SK-N-SH (cell line): ENCODE measurements at regions not wholly inside any gene's neighbourhood (a gene's known extent, or its start where the extent isn't known, plus 50 kb on each side); places are given as distances from the start of the nearest gene placed in this dataset.

ENCODE experiments used
- CTCF ChIA-PET: fragments of 300-600, 350-600 bp; formaldehyde crosslinking; extraction: SDS; loops from one replicate; lab custom pipeline; 2021; lab: Yijun Ruan, JAX
- POLR2A ChIA-PET: fragments of 350-600 bp; sonication (Branson Sonifier 250); formaldehyde crosslinking; extraction: SDS; loops from one replicate; lab custom pipeline; 2020; ENCODE audit warnings: antibody characterized with exemption, inconsistent platforms; lab: Yijun Ruan, JAX
- DNase-seq: peaks from one replicate; pipeline ENCODE4 v3.0.0; 2012
- H2AFZ ChIP-seq: fragments of 200-600 bp; sonication (generic); 2 replicates; pipeline ENCODE4 v1.8.1; 2016; ENCODE audit warnings: antibody characterized with exemption, mild to moderate bottlenecking, low read depth
- H3F3A ChIP-seq: fragments of 200-600 bp; sonication (generic); replicated peaks from 2 replicates; pipeline ENCODE3; 2016; ENCODE audit warnings: antibody characterized with exemption, mild to moderate bottlenecking; ENCODE audit not compliant: insufficient read depth
- H3K27ac ChIP-seq, 2 experiments: fragments of 200-500 bp in 1 of 2; fragments of 200-600 bp in 1 of 2; sonication (Bioruptor generic) in 1 of 2; sonication (generic), shearing (Covaris generic) in 1 of 2; 2 replicates each; pipeline versions ENCODE4 v1.5.1 to v1.6.1; 2014 to 2016; ENCODE audit warnings: low read depth in 2 of 2, inconsistent platforms in 1 of 2, low read length in 1 of 2, mild to moderate bottlenecking in 1 of 2, mixed read lengths in 1 of 2
- H3K27me3 ChIP-seq: fragments of 200-600 bp; sonication (generic), shearing (Covaris generic); 2 replicates; pipeline ENCODE4 v1.6.1; 2016; ENCODE audit warnings: mixed run types; ENCODE audit not compliant: insufficient read depth
- H3K36me3 ChIP-seq, 2 experiments: fragments of 200-500 bp in 1 of 2; fragments of 200-600 bp in 1 of 2; sonication (Bioruptor generic) in 1 of 2; sonication (generic) in 1 of 2; replicated peaks in 1 of 2; 2 replicates each; pipeline versions ENCODE3 to v1.5.1; 2014 to 2016; ENCODE audit warnings: low read length in 1 of 2, mild to moderate bottlenecking in 1 of 2; ENCODE audit not compliant: insufficient read depth in 2 of 2, control insufficient read depth in 1 of 2
- H3K4me1 ChIP-seq, 2 experiments: fragments of 200-500 bp in 1 of 2; fragments of 200-600 bp in 1 of 2; sonication (Bioruptor generic) in 1 of 2; sonication (generic), shearing (Covaris generic) in 1 of 2; 2 replicates each; pipeline versions ENCODE4 v1.5.1 to v1.6.1; 2014 to 2016; ENCODE audit warnings: low read depth in 1 of 2, low read length in 1 of 2, mixed run types in 1 of 2; ENCODE audit not compliant: insufficient read depth in 2 of 2, control insufficient read depth in 1 of 2
- H3K4me2 ChIP-seq: fragments of 200-600 bp; sonication (generic), shearing (Covaris generic); 2 replicates; pipeline ENCODE4 v1.6.1; 2017; ENCODE audit warnings: mixed run types
- H3K4me3 ChIP-seq, 2 experiments: fragments of 200-500 bp in 1 of 2; fragments of 200-600 bp in 1 of 2; sonication (Bioruptor generic) in 1 of 2; sonication (generic), shearing (Covaris generic) in 1 of 2; 2 replicates each; pipeline versions ENCODE4 v1.5.1 to v1.8.1; 2014 to 2016; ENCODE audit warnings: low read depth in 2 of 2, inconsistent platforms in 1 of 2, low read length in 1 of 2, mild to moderate bottlenecking in 1 of 2, mixed read lengths in 1 of 2, moderate library complexity in 1 of 2
- H3K79me2 ChIP-seq: fragments of 200-600 bp; sonication (generic); 2 replicates; pipeline ENCODE4 v1.8.1; 2017; ENCODE audit warnings: mild to moderate bottlenecking; ENCODE audit not compliant: insufficient read depth
- H3K9ac ChIP-seq: fragments of 200-600 bp; sonication (generic); 2 replicates; pipeline ENCODE4 v1.6.1; 2017; ENCODE audit warnings: mixed run types
- H3K9me2 ChIP-seq: fragments of 200-600 bp; sonication (generic); 2 replicates; pipeline ENCODE4 v1.6.1; 2017; ENCODE audit warnings: mixed run types
- H3K9me3 ChIP-seq: fragments of 200-600 bp; sonication (generic); 2 replicates; pipeline ENCODE4 v1.6.1; 2017; ENCODE audit warnings: mixed run types, mild to moderate bottlenecking, moderate library complexity
- H4K20me1 ChIP-seq: fragments of 200-600 bp; sonication (generic); 2 replicates; pipeline ENCODE4 v1.6.1; 2017; ENCODE audit warnings: mild to moderate bottlenecking, mixed run types; ENCODE audit not compliant: insufficient read depth
- CHD2 ChIP-seq: fragments of 150-350 bp; IDR thresholded peaks from 2 replicates; pipeline ENCODE4 v1.6.1; 2018; ENCODE audit warnings: low read length; ENCODE audit not compliant: partially characterized antibody
- ELF1 ChIP-seq: IDR thresholded peaks from 2 replicates; pipeline ENCODE4 v1.4.0; 2012
- EP300 ChIP-seq, 2 experiments: IDR thresholded peaks; 2 replicates each; pipeline versions ENCODE4 v1.4.0 to v1.6.1; 2012; ENCODE audit warnings: borderline replicate concordance in 1 of 2, low read depth in 1 of 2, low read length in 1 of 2
- EZH2phosphoT487 ChIP-seq: fragments of 200-600 bp; sonication (generic); IDR thresholded peaks from 2 replicates; pipeline ENCODE4 v1.6.1; 2017; ENCODE audit warnings: low read depth, mixed run types, mild to moderate bottlenecking, antibody characterized with exemption, moderate library complexity, borderline replicate concordance
- FOSL2 ChIP-seq: IDR thresholded peaks from 2 replicates; pipeline ENCODE4 v1.4.0; 2012; ENCODE audit warnings: low read depth, mild to moderate bottlenecking, moderate library complexity, borderline replicate concordance
- FOXJ3 ChIP-seq: sonication (generic); formaldehyde crosslinking; IDR thresholded peaks from 2 replicates; pipeline ENCODE4 v1.5.1; 2020; ENCODE audit warnings: mild to moderate bottlenecking, missing genetic modification reagents
- GATA2 ChIP-seq: sonication (generic); formaldehyde crosslinking; IDR thresholded peaks from 2 replicates; pipeline ENCODE4 v1.5.0; 2020; ENCODE audit warnings: mild to moderate bottlenecking, missing genetic modification reagents
- MXI1 ChIP-seq: IDR thresholded peaks from 2 replicates; pipeline ENCODE4 v1.6.1; 2012; ENCODE audit warnings: mild to moderate bottlenecking, low read depth, low read length, improper control_type of control experiment
- RCOR1 ChIP-seq: fragments of 150-350 bp; IDR thresholded peaks from 2 replicates; pipeline ENCODE4 v1.6.1; 2017; ENCODE audit warnings: antibody characterized with exemption, low read length
- RFX5 ChIP-seq: IDR thresholded peaks from 2 replicates; pipeline ENCODE4 v1.6.1; 2012; ENCODE audit warnings: mild to moderate bottlenecking, improper control_type of control experiment, low read length
- TAF1 ChIP-seq: IDR thresholded peaks from 2 replicates; pipeline ENCODE4 v1.6.1; 2012; ENCODE audit warnings: low read depth, mild to moderate bottlenecking, low read length, moderate library complexity, borderline replicate concordance
- TCF12 ChIP-seq: IDR thresholded peaks from 2 replicates; pipeline ENCODE4 v1.4.0; 2012
- TEAD4 ChIP-seq: IDR thresholded peaks from 2 replicates; pipeline ENCODE4 v1.4.0; 2012; ENCODE audit warnings: mild to moderate bottlenecking, borderline replicate concordance; ENCODE audit not compliant: insufficient read depth
- USF1 ChIP-seq: IDR thresholded peaks from 2 replicates; pipeline ENCODE4 v1.4.0; 2012; ENCODE audit warnings: low read depth, borderline replicate concordance
- YY1 ChIP-seq: IDR thresholded peaks from 2 replicates; pipeline ENCODE4 v1.4.0; 2012; ENCODE audit warnings: low read depth, mild to moderate bottlenecking
- ZBTB33 ChIP-seq: IDR thresholded peaks from 2 replicates; pipeline ENCODE4 v1.4.0; 2012; ENCODE audit warnings: low read depth, borderline replicate concordance
- WGBS: methylation state at CpG from one replicate; pipeline ENCODE4 v1.1.6; 2017; ENCODE audit warnings: low lambda C conversion rate; 5-methylcytosine and 5-hydroxymethylcytosine counted together
- TF ChIP-seq, protein P1 (sequence below): fragments of 150-350 bp; IDR thresholded peaks from 2 replicates; pipeline ENCODE4 v1.6.1; 2016; ENCODE audit warnings: mild to moderate bottlenecking, low read depth, low read length
- TF ChIP-seq, protein P2 (sequence below): IDR thresholded peaks from 2 replicates; pipeline ENCODE4 v1.4.0; 2012; ENCODE audit warnings: low read depth
- TF ChIP-seq, protein P3 (sequence below): fragments of 200-600 bp; sonication (generic); IDR thresholded peaks from 2 replicates; pipeline ENCODE4 v1.6.1; 2017; ENCODE audit warnings: antibody characterized with exemption, mild to moderate bottlenecking, moderate library complexity
- TF ChIP-seq, protein P4 (sequence below): fragments of 150-350 bp; IDR thresholded peaks from 2 replicates; pipeline ENCODE4 v1.6.1; 2017; ENCODE audit warnings: antibody characterized with exemption, low read length, low read depth, borderline replicate concordance

DNA sequence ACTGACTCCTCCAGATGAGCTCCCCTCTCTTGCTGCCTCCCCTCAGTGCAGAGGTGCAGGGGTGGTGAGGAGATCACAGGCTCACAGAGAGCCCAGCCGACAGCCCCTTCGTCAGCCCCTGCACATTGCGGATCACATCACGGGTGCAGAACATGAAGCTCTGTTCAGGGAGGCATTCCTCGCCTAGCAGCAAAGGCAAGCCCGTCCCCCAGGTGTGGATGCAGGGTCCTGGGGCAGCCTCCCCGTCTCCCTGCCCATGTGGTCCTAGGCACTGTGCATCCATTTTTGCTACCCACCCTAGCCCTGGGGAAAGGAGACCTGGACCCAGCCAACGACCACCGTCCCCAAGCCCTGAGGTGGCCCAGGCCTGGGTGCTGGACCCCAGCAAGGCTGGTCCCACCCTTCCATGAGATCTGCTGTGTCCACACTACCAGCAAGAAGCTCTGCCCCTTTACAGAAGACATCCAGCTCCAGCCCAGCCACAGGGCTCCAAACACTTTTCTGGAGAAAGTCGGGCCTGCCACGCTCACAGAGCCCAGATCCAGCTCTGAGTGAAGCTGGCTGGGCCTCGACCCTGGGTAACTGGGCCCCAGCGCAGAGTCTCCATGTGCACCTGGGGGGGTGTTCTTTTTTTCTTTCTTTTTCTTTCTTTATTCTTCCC, 248.7 kb downstream of the NPHP4 start:
- no peaks in the 10 kb centered on the region for H3K9me2 ChIP-seq
- no peak overlapping the region for H3K27ac ChIP-seq
- H3K79me2 ChIP-seq, result no peaks in the 10 kb centered on the region
- no peak overlapping the region for H3K4me3 ChIP-seq
- H3K27me3 ChIP-seq, result no peaks in the 10 kb centered on the region
- H2AFZ ChIP-seq, result no peak overlapping the region
- ChIA-PET POLR2A (no interaction called here), CTCF (interaction anchor here (0.7 to 8.4 kb wide), 5 partner anchors 14 to 1087 kb away, joined by 3 to 138 read pairs (median 42); partner anchors contain the start of gene AJAP1)
- WGBS, result 42% methylated on average over 3 of the region's 13 CpGs
- no peaks in the 10 kb centered on the region for H3K9me3 ChIP-seq
- H3K4me2 ChIP-seq, result no peak overlapping the region
- no peaks in the 10 kb centered on the region for H3F3A ChIP-seq
- H3K9ac ChIP-seq, result no peak overlapping the region
- peaks cover 0 to 23% of the 10 kb centered on the region in 2 experiments; a peak in 1 of 4 replicates for H3K4me1 ChIP-seq
- DNase-seq, result no peak
- H3K36me3 ChIP-seq, result no peaks in the 10 kb centered on the region
- H4K20me1 ChIP-seq, result no peaks in the 10 kb centered on the region
- no peak for TF ChIP-seq RFX5
- no peak for TF ChIP-seq TCF12
- TF ChIP-seq FOXJ3 (CRISPR knock-in tag), result no peak
- TF ChIP-seq, protein P1, sequence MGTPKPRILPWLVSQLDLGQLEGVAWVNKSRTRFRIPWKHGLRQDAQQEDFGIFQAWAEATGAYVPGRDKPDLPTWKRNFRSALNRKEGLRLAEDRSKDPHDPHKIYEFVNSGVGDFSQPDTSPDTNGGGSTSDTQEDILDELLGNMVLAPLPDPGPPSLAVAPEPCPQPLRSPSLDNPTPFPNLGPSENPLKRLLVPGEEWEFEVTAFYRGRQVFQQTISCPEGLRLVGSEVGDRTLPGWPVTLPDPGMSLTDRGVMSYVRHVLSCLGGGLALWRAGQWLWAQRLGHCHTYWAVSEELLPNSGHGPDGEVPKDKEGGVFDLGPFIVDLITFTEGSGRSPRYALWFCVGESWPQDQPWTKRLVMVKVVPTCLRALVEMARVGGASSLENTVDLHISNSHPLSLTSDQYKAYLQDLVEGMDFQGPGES, result no peak
- no peak for TF ChIP-seq RCOR1
- TF ChIP-seq TAF1, result no peak

DNA sequence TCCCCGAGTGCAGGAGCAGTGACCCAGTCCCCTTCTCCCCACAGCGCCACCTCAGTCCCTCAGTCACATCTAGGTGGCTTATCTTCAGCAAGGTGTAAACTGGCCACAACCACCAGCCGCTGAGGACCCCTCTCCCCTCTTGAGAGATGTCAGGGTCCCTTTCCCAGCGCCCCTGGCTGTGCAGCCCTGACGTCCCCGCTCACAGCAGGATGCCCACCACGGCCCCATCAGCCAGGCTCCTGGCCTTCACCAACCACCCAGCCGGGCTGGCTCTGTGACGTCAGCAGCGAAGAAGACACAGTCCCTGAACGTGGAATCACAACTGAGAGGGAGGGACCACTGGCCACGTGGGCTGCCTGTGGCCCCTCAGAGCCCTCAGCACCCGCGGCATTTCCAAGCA, 249.4 kb downstream of the NPHP4 start:
- POLR2A ChIA-PET, result no interaction called here
- TF ChIP-seq USF1 (no peak), FOSL2 (no peak), GATA2 (no peak), ELF1 (no peak), YY1 (no peak), EP300 (IDR thresholded peaks at IDR 0.05; ENCODE audit: borderline replicate concordance in 1 of 2, low read depth in 1 of 2, low read length in 1 of 2) (no peak), CHD2 (no peak), EZH2phosphoT487 (no peak), ZBTB33 (no peak), TEAD4 (no peak), TCF12 (no peak), TAF1 (no peak), MXI1 (no peak)
- TF ChIP-seq, protein P2, sequence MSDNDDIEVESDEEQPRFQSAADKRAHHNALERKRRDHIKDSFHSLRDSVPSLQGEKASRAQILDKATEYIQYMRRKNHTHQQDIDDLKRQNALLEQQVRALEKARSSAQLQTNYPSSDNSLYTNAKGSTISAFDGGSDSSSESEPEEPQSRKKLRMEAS, result no peak
- TF ChIP-seq, protein P3, sequence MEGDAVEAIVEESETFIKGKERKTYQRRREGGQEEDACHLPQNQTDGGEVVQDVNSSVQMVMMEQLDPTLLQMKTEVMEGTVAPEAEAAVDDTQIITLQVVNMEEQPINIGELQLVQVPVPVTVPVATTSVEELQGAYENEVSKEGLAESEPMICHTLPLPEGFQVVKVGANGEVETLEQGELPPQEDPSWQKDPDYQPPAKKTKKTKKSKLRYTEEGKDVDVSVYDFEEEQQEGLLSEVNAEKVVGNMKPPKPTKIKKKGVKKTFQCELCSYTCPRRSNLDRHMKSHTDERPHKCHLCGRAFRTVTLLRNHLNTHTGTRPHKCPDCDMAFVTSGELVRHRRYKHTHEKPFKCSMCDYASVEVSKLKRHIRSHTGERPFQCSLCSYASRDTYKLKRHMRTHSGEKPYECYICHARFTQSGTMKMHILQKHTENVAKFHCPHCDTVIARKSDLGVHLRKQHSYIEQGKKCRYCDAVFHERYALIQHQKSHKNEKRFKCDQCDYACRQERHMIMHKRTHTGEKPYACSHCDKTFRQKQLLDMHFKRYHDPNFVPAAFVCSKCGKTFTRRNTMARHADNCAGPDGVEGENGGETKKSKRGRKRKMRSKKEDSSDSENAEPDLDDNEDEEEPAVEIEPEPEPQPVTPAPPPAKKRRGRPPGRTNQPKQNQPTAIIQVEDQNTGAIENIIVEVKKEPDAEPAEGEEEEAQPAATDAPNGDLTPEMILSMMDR, result no peak
- TF ChIP-seq, protein P4, sequence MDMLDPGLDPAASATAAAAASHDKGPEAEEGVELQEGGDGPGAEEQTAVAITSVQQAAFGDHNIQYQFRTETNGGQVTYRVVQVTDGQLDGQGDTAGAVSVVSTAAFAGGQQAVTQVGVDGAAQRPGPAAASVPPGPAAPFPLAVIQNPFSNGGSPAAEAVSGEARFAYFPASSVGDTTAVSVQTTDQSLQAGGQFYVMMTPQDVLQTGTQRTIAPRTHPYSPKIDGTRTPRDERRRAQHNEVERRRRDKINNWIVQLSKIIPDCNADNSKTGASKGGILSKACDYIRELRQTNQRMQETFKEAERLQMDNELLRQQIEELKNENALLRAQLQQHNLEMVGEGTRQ, result no peak

More for the DNA sequence above, 249.4 kb downstream of the NPHP4 start:
- no peaks in the 10 kb centered on the region for H3K9me3 ChIP-seq
- H3K79me2 ChIP-seq, result no peaks in the 10 kb centered on the region
- H3K4me1 ChIP-seq, result peaks cover 0 to 23% of the 10 kb centered on the region in 2 experiments; a peak in 1 of 4 replicates
- no peaks in the 10 kb centered on the region for H4K20me1 ChIP-seq
- 46% methylated on average over 4 of the region's 14 CpGs for WGBS
- no peak overlapping the region for H2AFZ ChIP-seq
- H3F3A ChIP-seq, result no peaks in the 10 kb centered on the region
- no peak for DNase-seq
- H3K4me2 ChIP-seq, result no peak overlapping the region
- H3K9me2 ChIP-seq, result no peaks in the 10 kb centered on the region
- no peaks in the 10 kb centered on the region for H3K36me3 ChIP-seq
- H3K9ac ChIP-seq, result no peak overlapping the region
- H3K27ac ChIP-seq, result no peak overlapping the region
- CTCF ChIA-PET, result interaction anchor here (8.4 kb wide), 1 partner anchor 230 kb away, joined by 138 read pairs; no protein-coding TSS in a partner anchor
- H3K4me3 ChIP-seq, result no peak overlapping the region
- no peaks in the 10 kb centered on the region for H3K27me3 ChIP-seq
